HG02571 (cell line): ENCODE measurements at regions not wholly inside any gene's neighbourhood (a gene's known extent, or its start where the extent isn't known, plus 50 kb on each side); places are given as distances from the start of the nearest gene placed in this dataset.

ENCODE experiments used
- ATAC-seq: cut with Tn5 transposase; IDR thresholded peaks from one replicate; pipeline ENCODE4 v1.9.1; 2021; ENCODE audit warnings: mild to moderate bottlenecking, moderate library complexity; ENCODE audit not compliant: unreplicated experiment

DNA sequence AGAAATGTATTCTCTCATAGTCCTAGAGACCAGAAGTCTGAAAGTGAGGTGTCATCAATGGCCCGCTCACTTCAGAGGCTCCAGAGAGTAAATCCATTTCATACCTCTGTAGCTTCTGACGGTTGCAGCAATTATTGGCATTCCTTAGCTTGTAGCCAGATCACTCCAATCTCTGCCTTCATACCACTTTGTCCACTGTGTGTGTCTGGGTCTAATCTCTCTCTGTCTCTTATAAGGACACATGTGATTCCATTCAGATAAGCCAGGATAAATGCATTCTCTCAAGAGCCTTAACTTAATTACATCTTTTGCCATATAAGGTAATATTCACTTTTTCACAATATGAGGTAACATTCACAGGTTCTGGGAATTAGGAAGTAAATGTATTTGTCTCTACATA is 365.7 kb downstream of the GXYLT1 start:
- ATAC-seq: no peak

DNA sequence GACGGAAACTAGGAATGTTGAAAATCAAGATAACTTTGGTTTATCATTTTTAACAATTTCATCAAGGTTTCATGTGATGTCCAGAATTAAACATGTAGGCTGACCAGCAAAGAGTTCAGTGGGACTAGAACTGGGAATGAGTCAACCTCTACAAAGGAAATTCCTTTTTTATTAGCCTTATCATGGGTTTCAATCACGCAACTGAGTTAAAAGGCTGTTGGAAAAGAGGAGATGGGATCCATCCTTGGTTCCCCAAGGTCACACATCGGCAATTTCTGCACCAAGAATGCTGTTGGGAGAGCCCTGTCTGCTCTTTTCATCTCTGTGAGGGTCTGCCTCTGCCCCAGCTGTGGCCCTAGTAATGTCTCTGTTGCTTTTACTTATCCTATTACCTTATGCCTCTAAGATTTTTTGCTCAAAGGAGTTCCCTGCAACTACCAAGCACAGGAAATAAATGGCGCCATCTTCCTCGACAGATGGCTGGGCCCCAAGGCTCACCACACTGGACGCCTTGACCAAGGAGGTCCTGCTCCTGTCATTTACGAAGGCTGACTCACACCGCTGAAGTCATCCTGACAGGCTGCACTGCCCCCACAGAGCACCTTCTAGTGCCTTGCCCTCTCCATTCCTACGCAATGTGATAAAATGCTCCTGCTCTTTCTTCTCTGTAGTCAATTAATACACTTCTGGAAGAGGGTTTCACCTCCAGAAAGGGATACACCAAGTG is 367.4 kb downstream of the GXYLT1 start:
- ATAC-seq: no peak

DNA sequence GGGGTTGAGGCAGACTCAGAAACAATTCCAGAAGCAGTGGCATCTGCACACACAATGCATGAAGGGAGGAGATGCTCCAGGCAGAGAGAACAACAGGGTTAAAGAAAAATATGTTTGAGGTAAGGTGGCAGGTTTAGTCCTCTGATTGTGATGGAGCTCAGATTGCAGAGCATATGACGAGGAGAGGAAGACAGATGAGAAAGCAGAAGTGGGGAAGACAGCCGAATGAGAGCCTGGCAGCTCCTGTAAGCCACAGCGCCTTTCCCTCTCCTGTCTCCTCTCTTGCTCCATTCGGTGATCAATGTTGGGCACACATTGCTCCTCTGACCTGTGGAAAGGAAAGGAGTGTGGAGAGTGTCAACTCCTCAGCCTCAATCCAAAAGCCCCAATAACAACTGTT is 372.2 kb downstream of the GXYLT1 start:
- ATAC-seq: no peak

DNA sequence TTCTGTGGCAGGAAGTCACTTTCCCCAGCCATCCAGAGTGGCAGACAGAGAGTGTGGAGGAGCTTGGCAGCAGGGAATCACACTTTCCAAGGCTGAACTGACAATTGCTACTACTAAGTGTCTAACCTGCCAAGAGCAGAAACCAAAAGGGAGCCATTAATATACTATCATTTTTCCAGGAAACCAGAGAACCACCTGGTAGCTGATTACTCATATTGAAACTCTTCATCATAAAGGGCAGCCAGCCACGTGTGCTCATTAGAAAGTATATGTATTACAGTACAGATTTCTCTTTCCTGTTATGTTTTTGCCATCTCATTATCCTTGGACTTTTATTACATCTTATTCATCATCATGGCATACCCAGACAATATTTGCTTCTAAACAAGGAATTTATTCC is 374.9 kb downstream of the GXYLT1 start:
- peak; percentile 54 for ATAC-seq

DNA sequence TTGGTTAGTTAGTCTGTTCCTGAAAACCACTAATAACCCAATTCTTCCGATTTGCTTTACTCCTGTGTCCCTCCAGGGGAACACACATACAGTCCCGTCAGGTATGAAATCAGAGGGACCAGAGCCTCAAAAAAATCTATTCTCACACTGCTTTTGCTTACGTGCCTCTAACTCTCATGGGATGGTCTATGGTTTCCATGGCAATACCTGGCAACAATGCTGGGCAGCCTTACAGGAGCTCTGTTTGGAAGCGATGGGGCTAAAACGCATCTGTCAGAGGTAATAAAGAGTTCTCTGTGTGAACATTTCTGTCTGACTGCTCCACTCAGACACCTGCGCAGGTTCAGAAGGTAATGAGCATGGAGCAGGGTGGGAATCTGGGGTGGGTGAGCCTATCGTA is 376.2 kb downstream of the GXYLT1 start:
- no peak for ATAC-seq

DNA sequence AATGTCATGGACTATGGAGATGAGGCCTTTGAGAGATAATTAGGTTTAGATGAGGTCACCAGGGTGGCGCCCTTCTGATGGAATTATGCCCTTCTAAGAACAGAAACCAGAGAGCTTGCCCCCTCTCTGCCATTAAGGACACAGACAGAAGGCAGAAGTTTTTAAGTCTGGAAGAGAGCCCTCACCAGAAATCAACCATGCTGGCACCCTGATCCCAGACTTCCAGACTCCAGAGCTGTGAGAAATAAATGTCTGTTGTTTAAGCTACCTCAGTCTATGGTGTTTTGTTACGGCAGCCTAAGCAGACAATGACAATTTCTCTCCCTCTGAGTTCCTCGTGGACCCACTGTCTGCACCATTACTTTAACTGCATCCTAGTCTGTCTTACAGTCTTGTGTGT is 382.0 kb downstream of the GXYLT1 start:
- ATAC-seq: no peak

DNA sequence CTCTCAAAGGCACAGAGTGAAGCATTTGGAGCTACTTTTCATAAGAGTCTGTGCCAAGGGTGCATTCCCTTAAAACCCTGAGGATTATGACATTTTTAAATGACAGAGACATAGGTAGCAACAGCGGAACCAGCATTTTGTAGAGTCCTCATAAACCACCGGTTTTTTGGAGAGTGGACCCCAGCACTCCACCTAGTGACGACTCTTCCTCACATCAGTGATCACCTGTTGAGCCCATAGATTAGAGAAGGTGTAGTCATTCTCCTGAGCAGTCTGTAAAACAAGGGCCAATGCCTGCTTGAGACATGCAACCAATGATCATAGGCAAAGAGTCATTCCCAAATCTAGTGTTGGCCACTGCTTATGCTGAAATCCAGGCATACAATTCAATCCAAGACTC is 399.1 kb downstream of the GXYLT1 start:
- ATAC-seq: no peak

DNA sequence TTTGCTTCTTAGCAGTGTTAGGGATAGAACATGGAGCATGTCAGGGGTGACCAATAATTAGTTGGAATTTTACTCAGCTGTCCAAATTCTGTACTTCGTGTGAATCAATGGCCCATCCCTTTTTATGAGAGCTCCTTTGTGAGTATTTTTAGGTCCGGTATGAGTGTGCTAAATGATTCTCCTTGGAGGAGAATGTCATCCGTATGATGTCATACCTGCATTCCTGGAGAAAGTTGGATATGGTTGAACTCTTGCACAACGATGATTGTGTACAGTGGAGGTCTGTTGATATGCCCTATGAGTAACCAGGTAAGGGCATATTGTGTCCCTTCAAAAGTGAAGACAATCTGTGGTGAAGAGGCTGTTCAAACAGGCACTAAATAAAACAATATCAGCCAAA is 400.8 kb downstream of the GXYLT1 start:
- no peak for ATAC-seq

DNA sequence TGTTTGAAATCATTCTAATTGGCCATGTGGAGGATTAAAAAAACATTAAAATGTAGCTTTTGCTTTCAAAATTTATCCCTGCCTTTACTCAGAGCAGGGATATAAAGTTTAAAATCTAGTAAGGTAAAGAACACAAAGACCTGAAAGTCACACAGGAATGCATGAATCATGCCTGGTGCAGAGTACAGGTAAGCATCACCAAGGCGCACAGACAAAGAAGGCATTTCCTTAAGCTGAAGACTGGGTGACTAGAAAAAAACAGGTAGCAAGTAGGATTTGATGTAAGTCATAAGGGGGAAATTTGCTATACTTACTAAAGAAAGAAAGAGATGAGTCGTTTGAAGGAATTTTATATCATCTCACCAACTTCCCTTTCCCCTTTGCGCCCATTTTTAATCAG is 405.6 kb downstream of the GXYLT1 start:
- no peak for ATAC-seq

DNA sequence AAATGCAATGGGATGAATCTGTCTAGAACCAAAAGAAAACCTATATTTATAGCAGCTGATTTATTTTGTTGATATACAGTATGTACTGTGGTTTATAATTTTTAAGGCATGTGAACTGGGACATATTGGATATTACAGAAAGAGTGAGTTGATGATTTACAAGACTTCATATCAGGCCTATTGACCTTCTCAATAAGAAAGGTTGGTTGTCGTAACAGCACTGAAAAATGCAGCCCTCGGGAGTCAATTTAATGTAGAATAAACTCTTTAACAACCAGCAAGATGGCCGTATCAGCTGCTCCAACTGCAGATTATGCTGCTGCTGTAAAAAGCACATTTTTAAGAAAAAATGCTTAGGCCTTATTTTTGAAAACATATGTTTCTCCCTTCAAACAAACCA is 407.3 kb downstream of the GXYLT1 start:
- no peak for ATAC-seq

DNA sequence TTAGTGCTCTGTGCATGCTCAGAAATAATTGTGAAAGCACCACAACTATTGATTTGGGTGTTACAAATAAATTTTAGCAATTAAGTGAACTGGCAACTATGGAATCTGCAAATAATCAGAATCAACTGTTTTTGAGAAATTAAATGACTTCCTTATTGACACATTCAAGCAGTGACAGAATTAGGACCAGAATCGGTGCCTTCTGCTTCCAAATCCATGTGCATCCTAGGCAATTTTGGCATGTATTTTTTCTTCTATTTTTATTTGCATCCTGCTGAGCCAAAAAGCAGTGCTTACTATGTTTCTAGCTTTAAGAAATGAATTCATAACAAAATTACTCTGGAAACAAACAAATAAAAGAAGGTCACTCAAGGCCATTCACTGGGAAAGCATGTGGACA is 408.2 kb downstream of the GXYLT1 start:
- ATAC-seq: no peak

DNA sequence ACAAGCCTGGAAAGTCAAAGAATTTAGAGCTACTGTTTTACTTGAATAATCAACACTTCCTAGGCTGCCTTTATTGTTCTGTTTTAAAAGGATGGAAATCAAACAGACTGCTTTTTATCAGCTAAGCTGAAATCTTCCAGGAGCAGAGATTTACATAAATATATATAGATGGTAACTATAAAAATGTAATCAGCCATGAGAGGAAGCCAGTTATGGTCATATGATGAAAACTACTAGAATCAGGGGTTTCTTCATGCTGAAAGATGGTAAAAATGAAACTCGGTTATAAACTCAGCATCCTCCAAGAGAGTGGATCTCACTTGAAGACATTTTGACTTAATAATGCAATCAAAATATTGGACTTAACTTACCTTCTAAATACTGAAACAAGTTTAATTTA is 413.0 kb downstream of the GXYLT1 start:
- no peak for ATAC-seq

DNA sequence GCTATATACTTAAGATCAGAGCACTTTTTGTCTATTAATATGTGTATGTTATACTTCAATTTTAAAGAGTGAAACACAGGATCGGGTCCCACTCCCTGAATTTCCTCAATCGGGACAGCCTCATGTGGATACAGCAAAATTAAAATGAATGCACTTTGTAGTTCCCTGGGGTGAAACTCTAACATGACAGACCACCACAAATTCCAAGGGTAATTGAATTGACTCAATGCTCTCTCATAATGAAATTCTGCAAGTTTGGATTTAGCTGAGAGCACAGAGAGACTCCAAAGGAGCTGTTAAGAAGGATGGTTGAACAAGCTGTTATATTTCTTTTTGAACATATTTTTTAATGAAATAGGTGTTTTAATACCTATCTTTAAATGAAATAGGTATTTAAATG is 413.6 kb downstream of the GXYLT1 start:
- no peak for ATAC-seq

DNA sequence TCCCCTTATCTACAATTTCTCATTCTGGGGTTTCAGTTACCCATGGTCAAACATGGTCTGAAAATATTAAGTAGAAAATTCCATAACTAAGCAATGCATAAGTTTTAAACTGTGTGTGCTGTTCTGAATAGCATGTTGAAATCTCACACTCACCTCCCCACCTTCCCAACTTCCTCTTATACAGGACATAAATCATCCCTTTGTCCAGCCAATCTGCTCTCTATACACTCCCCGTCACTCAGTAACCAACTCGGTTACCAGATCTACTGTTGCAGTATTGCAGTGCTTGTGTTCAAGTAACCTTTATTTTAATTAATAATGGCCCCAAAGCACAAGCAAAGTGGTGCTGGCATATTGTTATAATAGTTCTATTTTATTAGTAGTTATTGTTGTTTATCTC is 420.5 kb downstream of the GXYLT1 start:
- no peak for ATAC-seq

DNA sequence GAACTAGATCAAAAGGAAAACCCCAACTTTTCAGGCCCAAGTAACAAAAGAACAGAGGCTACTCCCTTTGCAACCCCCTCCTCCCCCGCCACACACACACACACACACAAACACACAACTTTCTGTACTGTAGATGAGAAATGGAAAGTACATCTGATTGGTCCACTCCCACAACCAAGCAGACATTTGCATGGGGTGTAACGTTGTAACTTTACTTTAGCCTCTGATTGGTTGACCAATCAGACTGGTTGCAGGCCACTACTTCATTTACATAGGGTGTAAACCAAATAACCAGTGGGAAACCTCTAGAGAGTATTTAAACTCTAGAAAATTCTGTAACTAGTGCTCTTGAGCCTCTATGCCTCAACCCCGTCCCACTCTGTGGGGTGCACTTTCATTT is 425.5 kb downstream of the GXYLT1 start:
- ATAC-seq: no peak

DNA sequence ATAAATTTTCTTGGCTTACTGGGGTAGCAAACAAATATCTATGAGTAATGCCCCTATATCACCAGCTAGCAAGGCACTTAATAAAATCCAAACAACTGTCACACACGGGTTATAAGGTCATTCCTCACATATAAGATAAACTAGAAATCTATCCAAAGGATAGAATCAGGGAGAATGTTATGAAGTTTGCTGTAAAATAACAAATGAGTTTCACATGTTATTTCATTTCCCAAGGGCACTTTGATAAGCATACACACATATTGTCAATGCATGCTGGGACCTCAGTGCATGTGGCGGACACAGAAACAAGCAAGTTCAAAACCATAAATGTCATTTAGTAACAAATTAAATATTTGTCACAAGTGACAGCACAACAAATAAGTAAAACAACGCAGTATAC is 429.4 kb downstream of the GXYLT1 start:
- ATAC-seq: no peak

DNA sequence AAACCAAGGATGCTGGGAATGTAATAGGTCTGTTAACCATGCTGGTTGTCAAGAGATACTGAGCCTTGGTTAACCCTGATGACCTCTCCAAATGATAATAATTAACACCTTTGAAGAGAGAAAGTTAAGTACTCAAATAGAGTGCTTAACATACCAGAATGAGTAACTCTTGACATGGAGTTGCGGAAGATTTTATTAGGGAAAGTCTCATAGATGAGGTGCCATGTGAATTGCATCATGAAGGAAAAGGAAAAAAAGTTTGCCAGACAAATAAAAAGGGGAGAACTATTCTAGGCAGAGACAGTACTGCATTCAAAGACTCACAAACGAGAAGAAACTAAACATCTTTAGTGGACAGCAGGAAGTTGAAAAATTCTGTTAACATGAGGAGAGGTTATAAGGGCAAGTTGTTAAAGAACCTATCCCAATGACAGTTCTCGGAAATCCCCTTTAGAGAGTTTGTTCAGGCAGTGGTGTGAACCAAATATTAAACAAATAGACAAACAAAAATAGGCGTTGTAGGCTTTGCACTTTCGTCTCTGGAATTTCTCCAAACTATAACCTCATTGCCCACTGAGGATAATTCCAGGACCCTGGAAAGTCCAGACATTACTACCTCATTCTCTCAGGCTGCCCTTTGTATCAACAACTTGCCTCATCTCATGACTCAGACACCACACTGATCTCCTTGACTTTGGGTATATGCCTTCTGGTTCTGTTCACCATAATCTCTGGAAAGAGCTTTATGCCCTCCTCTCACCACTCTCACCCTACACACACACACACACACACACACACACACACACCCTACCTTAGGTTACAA is 435.0 kb downstream of the GXYLT1 start:
- ATAC-seq: no peak

DNA sequence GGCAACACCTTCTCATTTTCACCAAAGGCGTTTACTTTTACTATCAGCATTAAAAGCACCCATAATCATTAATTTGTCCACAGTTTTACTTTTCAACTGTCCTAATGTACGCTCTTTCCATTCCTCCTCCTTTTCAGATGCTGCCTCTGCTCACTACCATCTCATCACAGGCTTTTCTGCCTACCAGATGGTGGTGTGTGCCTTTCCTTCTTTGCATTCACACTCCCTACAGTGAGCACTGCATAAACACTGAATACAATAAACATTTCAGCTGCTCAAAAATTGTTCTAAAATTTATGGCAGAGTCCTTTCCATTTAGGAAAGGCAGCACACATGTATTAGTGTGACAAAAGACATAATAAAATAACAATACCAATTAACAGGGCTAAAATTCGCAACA is 435.7 kb downstream of the GXYLT1 start:
- ATAC-seq: no peak

DNA sequence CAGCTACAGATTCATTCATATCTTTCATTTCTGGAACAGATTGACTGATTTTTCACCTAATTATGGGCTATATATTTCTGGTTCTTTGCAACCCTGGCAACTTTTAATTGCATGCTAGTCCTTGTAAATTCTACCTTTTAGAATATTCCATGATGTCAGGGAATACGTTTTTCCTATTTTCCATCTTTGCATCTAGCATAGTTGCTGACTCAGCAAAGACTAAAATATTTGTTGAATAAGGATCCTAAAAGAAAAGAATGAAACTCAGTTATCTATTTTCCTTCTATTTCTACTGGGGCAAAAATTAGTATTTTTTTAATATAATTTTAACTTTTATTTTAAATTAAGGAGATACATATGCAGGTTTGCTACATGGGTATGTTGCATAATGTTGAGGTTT is 438.3 kb downstream of the GXYLT1 start:
- ATAC-seq: no peak

DNA sequence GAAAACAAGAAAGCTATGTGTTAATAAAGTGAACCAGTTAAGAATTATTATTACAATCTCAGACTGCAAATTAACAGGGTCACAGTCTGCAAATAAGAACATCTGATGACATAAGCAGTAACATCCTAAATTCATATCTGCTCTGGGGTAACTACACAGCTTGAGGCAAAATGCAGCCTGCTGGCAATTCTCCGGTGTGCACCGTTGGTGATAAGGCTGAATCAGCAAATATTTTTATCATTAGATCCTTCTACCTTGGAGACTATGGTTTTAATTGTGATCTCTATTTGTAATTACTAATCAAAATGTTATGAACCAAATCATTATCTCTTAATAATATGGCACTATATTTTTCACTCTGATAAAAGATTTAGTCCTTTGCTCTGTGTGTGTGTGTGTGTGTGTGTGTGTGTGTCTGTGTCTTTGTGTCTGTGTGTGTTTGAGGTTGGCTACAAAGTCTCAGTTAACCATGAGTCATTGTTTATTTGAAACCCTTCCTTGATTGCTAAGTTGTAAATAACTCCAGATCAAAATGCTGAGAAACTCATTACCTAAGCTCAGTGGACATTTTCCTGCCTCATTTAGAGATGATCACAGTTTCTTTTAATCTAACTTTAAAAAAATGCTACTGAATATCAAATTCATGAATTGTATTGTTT is 442.6 kb downstream of the GXYLT1 start:
- no peak for ATAC-seq

DNA sequence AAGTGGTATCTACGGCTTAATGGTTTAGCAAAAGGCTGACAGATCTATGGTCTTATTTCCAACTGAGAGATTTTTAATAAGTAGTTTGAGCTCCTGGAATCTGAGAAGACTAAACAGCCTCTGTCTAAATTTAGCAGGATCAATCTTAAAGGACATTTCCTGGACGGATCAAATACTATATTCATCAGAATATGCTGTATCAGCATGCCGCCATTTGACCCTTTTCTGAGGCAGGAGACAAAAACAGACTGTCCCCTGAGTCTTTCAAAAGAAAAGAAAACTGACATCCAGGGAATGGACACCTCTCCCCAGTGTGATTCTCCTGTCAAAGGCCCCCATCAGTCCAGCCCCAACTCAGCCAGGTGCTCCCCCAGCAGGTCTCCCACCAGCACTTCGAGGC is 443.7 kb downstream of the GXYLT1 start:
- ATAC-seq: no peak

DNA sequence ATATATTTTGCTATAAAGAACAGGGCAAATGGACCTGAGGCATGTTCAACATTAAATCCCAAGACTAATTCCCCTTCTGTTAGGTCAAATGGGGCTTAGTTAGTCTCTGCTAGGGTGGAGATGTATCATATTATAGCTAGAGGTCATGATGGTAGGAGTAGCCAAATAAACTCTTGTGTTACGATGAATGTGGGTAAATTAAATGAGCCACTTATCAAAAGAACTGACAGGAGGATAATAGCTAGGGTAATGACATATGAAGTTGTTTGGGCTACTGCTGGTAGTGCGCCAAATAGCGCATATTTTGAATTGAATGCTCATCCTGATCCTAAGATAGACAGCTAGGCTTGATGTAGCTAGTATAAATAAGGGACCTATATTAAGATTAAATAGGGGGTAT is 445.0 kb downstream of the GXYLT1 start:
- no peak for ATAC-seq
